ENCODE measurements at regions not wholly inside any gene's neighbourhood (a gene's known extent, or its start where the extent isn't known, plus 50 kb on each side); places are given as distances from the start of the nearest gene placed in this dataset.

GRCh38 chr15:85897895-85898717 is 103.4 kb upstream of the KLHL25 start:
- H3K4me1 Mint-ChIP-seq: peaks cover 14% of the 10 kb centered on the region
- no peak overlapping the region for H3K4me3 Mint-ChIP-seq
- DNase-seq (ENCODE audit: low spot score in 2 of 2) (no peak), ATAC-seq (replicated peaks; ENCODE audit: extremely low read depth, poor library complexity, severe bottlenecking) (no peak)
- peaks cover 10% of the 10 kb centered on the region for H3K36me3 Mint-ChIP-seq (ENCODE audit: insufficient read depth)
- peak overlapping the region; percentile 83 for H3K27ac Mint-ChIP-seq (ENCODE audit: low read depth)
- peaks cover 13% of the 10 kb centered on the region for H3K9me3 Mint-ChIP-seq
- peaks cover 49% of the 10 kb centered on the region for H3K27me3 Mint-ChIP-seq

GRCh38 chr15:85899927-85900326 is 105.2 kb upstream of the KLHL25 start:
- ATAC-seq (replicated peaks; ENCODE audit: extremely low read depth, poor library complexity, severe bottlenecking) (no peak), DNase-seq (ENCODE audit: low spot score in 2 of 2) (no peak)
- peaks cover 51% of the 10 kb centered on the region for H3K27me3 Mint-ChIP-seq
- no peak overlapping the region for H3K27ac Mint-ChIP-seq (ENCODE audit: low read depth)
- H3K9me3 Mint-ChIP-seq: peaks cover 13% of the 10 kb centered on the region
- peaks cover 10% of the 10 kb centered on the region for H3K36me3 Mint-ChIP-seq (ENCODE audit: insufficient read depth)
- H3K4me3 Mint-ChIP-seq: no peak overlapping the region
- peaks cover 14% of the 10 kb centered on the region for H3K4me1 Mint-ChIP-seq

- Mint-ChIP-seq H3K4me1 (no peaks in the 10 kb centered on the region), H3K4me3 (no peak overlapping the region), H3K27me3 (peaks cover 61% of the 10 kb centered on the region), H3K27ac (ENCODE audit: low read depth) (no peak overlapping the region), H3K9me3 (no peaks in the 10 kb centered on the region), H3K36me3 (ENCODE audit: insufficient read depth) (peaks cover 3% of the 10 kb centered on the region)
- ATAC-seq (replicated peaks; ENCODE audit: extremely low read depth, poor library complexity, severe bottlenecking): no peak
- DNase-seq (ENCODE audit: low spot score in 2 of 2): no peak
Observed at GRCh38 chr15:85905751-85906450, 111.2 kb upstream of the KLHL25 start.

DNA sequence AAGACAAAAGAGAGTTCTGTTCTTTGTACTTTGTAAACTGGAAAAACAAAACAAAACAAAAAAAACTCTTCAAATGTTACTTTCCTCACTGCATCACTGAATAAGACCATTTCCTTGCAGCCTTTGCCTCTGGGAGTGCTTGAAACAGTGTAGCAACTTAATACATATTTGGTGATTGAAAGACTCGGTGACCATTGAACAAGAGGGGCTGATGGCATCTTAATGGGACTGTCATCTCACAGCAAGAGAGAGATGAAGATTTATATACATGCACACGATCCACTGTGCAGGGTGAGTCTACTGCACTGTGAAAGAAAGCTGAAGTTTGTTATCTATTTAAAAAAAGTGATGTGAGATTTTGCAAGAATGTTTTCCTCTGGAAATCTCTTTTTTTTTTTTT is 111.9 kb upstream of the KLHL25 start:
- H3K27me3 Mint-ChIP-seq: peaks cover 54% of the 10 kb centered on the region
- H3K36me3 Mint-ChIP-seq (ENCODE audit: insufficient read depth): peaks cover 2% of the 10 kb centered on the region
- H3K4me3 Mint-ChIP-seq: no peak overlapping the region
- no peak for DNase-seq (ENCODE audit: low spot score in 2 of 2)
- H3K9me3 Mint-ChIP-seq: no peaks in the 10 kb centered on the region
- H3K4me1 Mint-ChIP-seq: no peaks in the 10 kb centered on the region
- H3K27ac Mint-ChIP-seq (ENCODE audit: low read depth): no peak overlapping the region
- ATAC-seq (replicated peaks; ENCODE audit: extremely low read depth, poor library complexity, severe bottlenecking): no peak

DNA sequence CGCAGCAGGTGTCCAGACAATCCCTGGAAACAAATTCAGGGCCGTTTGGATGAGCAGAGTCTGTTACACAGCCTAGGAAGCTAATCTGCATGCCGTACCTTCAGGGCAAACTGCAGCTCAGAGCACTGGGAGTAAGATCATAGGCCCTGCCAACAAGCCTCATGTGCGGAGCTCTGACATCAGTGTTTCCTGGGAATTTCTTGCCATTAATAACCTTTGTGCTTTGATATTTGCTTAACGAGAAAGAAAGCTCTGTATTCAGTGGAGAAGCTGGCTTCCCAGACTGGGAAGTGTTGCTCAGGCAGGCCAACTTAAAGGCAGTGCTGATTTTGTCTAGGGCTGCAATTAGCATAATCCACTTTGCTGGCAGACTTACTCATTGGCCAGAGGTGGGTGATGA is 116.1 kb upstream of the KLHL25 start:
- no peak overlapping the region for H3K4me3 Mint-ChIP-seq
- no peak for DNase-seq (ENCODE audit: low spot score in 2 of 2)

DNA sequence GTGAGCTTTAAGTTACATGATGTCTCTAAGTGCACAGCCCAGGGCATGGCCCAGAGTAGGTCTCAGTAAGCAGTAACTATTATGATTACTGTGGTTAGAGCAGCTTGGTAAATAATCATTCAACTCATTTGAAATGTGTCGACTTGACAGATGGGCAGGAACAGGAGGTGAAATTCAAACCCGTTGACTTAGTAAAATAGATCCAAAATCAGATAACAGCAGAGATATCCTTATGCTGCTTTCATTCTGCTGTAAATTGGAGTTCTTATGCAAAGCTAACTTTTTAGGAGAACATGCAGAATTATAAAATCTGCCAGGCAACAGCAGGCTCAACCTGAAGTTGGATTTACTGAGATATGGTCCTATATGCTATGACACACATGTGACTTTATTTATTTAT is 118.7 kb upstream of the KLHL25 start:
- Mint-ChIP-seq H3K9me3 (no peaks in the 10 kb centered on the region), H3K36me3 (ENCODE audit: insufficient read depth) (peaks cover 2% of the 10 kb centered on the region), H3K4me3 (no peak overlapping the region), H3K27ac (ENCODE audit: low read depth) (no peak overlapping the region), H3K27me3 (peaks cover 32% of the 10 kb centered on the region), H3K4me1 (no peaks in the 10 kb centered on the region)
- ATAC-seq (replicated peaks; ENCODE audit: extremely low read depth, poor library complexity, severe bottlenecking) (no peak), DNase-seq (ENCODE audit: low spot score in 2 of 2) (no peak)

More for the DNA sequence above, 116.1 kb upstream of the KLHL25 start:
- no peaks in the 10 kb centered on the region for H3K4me1 Mint-ChIP-seq
- H3K27me3 Mint-ChIP-seq: peaks cover 38% of the 10 kb centered on the region
- peaks cover 2% of the 10 kb centered on the region for H3K36me3 Mint-ChIP-seq (ENCODE audit: insufficient read depth)
- no peak overlapping the region for H3K27ac Mint-ChIP-seq (ENCODE audit: low read depth)
- no peak for ATAC-seq (replicated peaks; ENCODE audit: extremely low read depth, poor library complexity, severe bottlenecking)
- H3K9me3 Mint-ChIP-seq: no peaks in the 10 kb centered on the region

DNA sequence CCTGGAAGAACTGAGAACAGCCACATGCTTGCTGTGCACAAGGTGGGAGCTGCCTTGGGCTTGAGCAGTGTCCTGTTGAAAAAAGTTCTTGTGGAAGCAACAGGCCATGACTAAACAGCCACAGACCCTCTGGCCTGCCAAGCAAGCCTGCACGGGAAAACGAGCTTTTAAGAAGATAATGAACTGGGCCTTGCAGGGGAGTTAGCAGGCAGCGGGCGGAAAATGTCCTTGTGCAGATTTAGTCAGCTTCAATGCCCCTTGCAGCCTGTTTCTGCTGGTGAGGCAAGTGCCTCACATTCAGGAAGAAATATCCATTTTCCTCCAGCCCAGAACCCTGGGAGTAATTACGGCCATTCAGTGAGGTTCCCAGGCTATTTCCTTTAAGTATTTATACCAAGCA is 126.2 kb upstream of the KLHL25 start:
- H3K27me3 Mint-ChIP-seq: peaks cover 52% of the 10 kb centered on the region
- H3K4me1 Mint-ChIP-seq: no peaks in the 10 kb centered on the region
- ATAC-seq (replicated peaks; ENCODE audit: extremely low read depth, poor library complexity, severe bottlenecking) (no peak), DNase-seq (ENCODE audit: low spot score in 2 of 2) (no peak)
- H3K27ac Mint-ChIP-seq (ENCODE audit: low read depth): no peak overlapping the region
- H3K9me3 Mint-ChIP-seq: no peaks in the 10 kb centered on the region
- H3K4me3 Mint-ChIP-seq: no peak overlapping the region
- peaks cover 1% of the 10 kb centered on the region for H3K36me3 Mint-ChIP-seq (ENCODE audit: insufficient read depth)

DNA sequence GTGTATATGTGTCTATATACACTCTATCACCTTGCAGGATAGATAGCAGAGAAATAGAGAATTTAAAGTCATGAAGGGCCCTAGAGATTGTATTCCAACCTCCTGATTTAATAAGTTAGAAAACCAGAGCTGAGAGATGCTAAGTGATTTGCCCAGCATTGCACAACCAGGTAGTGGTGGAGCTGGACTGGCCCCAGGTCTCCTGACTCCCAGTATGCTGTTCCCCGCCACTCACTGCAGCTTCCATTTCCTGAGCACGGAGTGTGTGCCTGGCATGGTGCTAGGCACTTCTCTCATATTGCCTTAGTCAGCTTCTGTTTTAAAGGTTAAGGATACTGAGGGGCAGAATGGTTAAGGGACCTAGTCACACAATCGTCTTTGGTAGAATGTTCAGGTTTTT is 129.4 kb upstream of the KLHL25 start:
- Mint-ChIP-seq H3K27me3 (peaks cover 49% of the 10 kb centered on the region), H3K4me3 (no peak overlapping the region), H3K4me1 (peaks cover 9% of the 10 kb centered on the region), H3K9me3 (no peaks in the 10 kb centered on the region), H3K36me3 (ENCODE audit: insufficient read depth) (peaks cover 1% of the 10 kb centered on the region), H3K27ac (ENCODE audit: low read depth) (no peak overlapping the region)
- ATAC-seq (replicated peaks; ENCODE audit: extremely low read depth, poor library complexity, severe bottlenecking) (no peak), DNase-seq (ENCODE audit: low spot score in 2 of 2) (no peak)

DNA sequence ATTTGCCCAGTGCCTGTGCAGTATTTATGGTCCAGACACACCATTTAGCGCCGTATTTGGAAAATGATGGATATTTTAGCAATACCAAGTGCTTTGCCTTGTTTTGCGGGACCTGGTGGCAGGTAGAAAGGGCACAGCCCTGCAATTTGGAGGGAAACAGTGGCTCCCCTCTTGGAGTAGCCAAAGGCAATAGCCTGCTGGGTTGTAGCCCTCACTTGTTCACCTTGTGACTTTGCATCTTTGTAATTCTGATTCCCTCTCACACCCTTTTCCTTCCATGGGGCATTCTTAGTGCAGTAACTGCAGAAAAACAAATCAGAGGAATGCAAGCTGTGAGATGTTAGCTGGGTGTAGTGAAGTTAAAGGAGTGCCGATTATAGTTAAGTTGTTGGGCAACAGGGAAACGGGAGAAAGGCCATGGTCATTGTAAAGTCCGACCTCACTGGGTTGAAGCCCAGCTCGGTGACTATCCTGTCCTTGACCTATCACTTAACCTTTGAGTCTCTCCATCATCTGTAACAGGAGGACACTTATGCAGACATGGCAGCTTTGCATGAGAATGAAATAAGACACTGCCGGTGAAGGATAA is 131.0 kb upstream of the KLHL25 start:
- H3K27ac Mint-ChIP-seq (ENCODE audit: low read depth): no peak overlapping the region
- peaks cover 9% of the 10 kb centered on the region for H3K4me1 Mint-ChIP-seq
- peaks cover 32% of the 10 kb centered on the region for H3K27me3 Mint-ChIP-seq
- H3K36me3 Mint-ChIP-seq (ENCODE audit: insufficient read depth): peaks cover 1% of the 10 kb centered on the region
- DNase-seq (ENCODE audit: low spot score in 2 of 2) (no peak), ATAC-seq (replicated peaks; ENCODE audit: extremely low read depth, poor library complexity, severe bottlenecking) (no peak)
- H3K4me3 Mint-ChIP-seq: no peak overlapping the region
- H3K9me3 Mint-ChIP-seq: no peaks in the 10 kb centered on the region

GRCh38 chr15:85926834-85927233 is 132.1 kb upstream of the KLHL25 start:
- no peak for ATAC-seq (replicated peaks; ENCODE audit: extremely low read depth, poor library complexity, severe bottlenecking)
- H3K9me3 Mint-ChIP-seq: no peaks in the 10 kb centered on the region

DNA sequence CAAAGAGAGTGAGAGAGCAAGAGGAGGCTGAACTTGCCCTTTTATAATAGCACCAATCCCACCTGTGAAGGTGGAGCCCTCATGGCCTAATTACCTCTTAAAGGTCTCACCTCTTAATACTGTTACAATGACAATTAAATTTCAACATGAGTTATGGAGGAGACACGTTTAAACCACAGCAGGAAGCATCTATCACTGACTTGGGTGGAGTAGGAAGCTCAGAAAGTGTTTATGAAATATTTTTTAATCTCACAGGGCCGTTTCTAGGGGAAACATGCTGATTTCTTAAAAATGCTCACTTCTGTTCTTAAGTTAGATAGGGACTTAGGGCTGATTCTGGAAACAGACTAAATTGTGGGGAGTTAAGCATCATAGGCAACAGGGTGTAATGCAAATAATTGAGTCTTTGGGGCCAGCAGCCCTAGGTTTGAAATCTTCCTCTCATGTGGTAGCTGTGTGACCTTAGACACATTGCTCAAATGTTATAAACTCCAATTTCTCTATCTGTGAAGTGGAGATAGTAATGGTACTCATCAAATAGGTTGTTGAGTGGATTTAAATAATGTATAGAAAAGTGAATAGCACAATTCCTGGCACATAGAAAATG is 133.3 kb upstream of the KLHL25 start:
- DNase-seq (ENCODE audit: low spot score in 2 of 2) (no peak), ATAC-seq (replicated peaks; ENCODE audit: extremely low read depth, poor library complexity, severe bottlenecking) (peak; percentile 67)
- H3K36me3 Mint-ChIP-seq (ENCODE audit: insufficient read depth): no peaks in the 10 kb centered on the region
- no peaks in the 10 kb centered on the region for H3K9me3 Mint-ChIP-seq
- peaks cover 12% of the 10 kb centered on the region for H3K27me3 Mint-ChIP-seq
- peak overlapping the region; percentile 69 for H3K27ac Mint-ChIP-seq (ENCODE audit: low read depth)
- peaks cover 9% of the 10 kb centered on the region for H3K4me1 Mint-ChIP-seq
- no peak overlapping the region for H3K4me3 Mint-ChIP-seq

More at GRCh38 chr15:85926834-85927233, 132.1 kb upstream of the KLHL25 start:
- H3K27ac Mint-ChIP-seq (ENCODE audit: low read depth): no peak overlapping the region
- no peak overlapping the region for H3K4me3 Mint-ChIP-seq
- H3K27me3 Mint-ChIP-seq: peaks cover 22% of the 10 kb centered on the region
- peaks cover 9% of the 10 kb centered on the region for H3K4me1 Mint-ChIP-seq
- no peak for DNase-seq (ENCODE audit: low spot score in 2 of 2)
- H3K36me3 Mint-ChIP-seq (ENCODE audit: insufficient read depth): no peaks in the 10 kb centered on the region

- Mint-ChIP-seq H3K27ac (ENCODE audit: low read depth) (no peak overlapping the region), H3K27me3 (peaks cover 12% of the 10 kb centered on the region), H3K4me3 (no peak overlapping the region), H3K36me3 (ENCODE audit: insufficient read depth) (no peaks in the 10 kb centered on the region), H3K4me1 (peaks cover 9% of the 10 kb centered on the region), H3K9me3 (no peaks in the 10 kb centered on the region)
- no peak for ATAC-seq (replicated peaks; ENCODE audit: extremely low read depth, poor library complexity, severe bottlenecking)
- no peak for DNase-seq (ENCODE audit: low spot score in 2 of 2)
Observed at GRCh38 chr15:85929786-85930185, 135.1 kb upstream of the KLHL25 start.
